DMS153 treated with DMSO at 0.1 percent for 48 hours (cell line): ENCODE measurements at regions not wholly inside any gene's neighbourhood (a gene's known extent, or its start where the extent isn't known, plus 50 kb on each side); places are given as distances from the start of the nearest gene placed in this dataset.

ENCODE experiments used
- DNase-seq: peaks from one replicate; lab custom pipeline; 2025; ENCODE audit not compliant: unreplicated experiment; lab: John Stamatoyannopoulos, UW

GRCh38 chr16:6165330-6165979 is 1067.9 kb upstream of the EEF2KMT start:
- no peak for DNase-seq

DNA sequence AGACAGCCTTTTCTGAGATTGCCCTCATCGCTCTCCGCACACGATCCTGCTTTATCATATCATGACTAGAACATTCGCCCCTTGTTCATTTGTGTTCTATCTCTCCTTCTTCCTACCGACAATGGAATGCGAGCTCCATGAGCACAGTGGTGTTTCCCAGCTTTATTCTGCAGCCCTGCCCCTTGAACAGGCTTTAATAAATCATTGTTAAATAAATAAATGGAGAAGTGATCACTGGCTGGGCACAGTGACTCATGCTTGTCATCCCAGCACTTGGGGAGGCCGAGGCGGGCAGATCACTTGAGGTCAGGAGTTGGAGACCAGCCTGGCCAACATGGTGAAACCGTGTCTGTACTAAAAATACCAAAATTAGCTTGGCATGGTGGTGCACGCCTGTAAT is 1063.3 kb upstream of the EEF2KMT start:
- no peak for DNase-seq

- no peak for DNase-seq
These were observed 1062.7 kb upstream of the EEF2KMT start for GRCh38 chr16:6160303-6160702.

DNA sequence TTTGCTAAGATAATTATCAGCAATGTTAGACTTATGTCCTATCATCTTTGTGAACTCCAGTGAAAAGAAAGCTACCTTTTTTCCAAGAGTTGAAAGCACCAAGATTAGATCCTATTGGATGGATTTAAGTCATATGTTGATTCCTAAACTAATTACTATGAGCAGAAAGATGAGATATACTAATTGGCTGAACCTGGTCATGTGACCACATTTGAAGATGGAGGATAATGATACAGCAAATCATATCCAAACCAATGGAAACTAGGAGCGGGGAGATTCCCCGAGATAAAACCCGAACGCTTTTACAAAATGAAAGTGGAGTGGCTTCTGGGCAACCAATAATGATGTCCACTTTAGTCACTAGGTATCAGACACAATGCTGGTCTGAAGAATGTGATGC is 1060.2 kb upstream of the EEF2KMT start:
- no peak for DNase-seq

DNA sequence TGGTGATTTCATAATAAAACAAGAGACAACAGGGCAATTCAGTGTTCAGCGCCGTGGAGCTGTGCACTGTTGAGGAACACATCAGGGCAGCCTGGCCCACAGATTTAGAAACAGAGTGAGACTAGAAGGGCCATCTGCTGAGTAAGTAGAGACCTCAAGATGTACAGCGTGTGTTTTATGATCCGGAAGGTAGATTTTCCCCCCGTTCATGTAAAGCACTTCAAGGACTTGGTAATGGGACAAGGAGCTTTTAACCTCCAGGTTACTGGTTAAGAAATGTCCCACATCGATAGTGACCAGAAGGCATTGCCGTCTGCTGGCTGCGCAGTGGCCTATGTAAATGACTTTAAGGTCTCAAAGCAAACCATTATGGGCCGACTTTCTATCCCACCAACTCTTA is 1057.7 kb upstream of the EEF2KMT start:
- DNase-seq, result no peak

DNA sequence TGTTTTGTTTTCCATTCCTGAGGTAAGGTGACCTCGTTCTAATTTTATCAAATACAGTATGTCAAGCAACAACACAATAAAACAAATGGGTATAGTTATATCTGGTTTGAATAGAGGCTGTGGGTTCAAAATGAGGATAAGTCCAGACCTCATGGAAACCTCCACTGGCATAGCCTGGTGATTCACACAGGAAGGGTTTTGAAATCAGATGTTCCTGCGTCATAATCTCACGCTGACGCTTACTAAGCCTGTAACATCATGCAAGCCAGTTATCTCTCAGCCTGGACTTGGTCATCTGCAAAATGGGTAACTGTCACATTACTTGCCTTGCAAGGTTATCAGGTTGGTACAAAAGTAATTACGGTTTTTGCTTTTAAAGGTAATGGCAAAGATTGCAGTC is 1056.3 kb upstream of the EEF2KMT start:
- DNase-seq, result no peak

DNA sequence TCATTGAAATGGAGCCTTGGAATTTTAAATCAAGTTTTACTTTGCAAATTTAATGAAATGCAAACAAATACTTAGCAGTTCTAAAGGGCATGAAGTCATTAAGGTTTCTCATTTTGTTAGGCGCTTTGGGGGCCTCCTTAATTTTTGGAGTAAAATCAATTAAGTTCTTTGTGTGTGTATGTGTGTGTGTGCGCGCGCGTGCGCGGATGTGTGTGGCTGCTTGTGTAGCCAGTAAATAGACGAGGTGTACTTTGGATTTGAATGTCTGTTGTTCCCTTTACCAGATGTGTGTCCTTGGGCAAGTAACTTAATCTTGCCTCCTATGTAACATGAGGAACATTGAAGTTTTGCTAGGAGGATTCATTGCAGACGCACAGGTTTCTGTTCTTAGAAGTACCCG is 1051.4 kb upstream of the EEF2KMT start:
- no peak for DNase-seq

DNA sequence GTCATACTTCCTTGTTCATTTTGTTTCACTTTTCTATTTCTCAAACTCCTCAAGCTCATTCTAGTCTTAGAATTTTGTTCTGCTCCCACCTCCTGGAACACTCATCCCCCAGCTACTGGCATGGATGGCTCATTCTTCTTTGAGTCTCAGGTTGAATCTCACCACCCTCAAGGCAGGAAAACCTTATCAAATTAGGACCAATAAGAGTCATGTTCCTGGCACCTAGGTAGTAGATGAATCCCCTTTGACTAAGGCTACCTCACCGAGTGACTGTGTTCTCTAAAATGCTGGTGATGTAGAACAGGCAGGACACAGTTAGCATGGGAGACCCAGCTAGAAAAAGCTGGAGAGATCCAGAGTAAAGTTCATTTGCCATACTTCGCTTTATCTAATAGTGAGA is 1050.8 kb upstream of the EEF2KMT start:
- no peak for DNase-seq

GRCh38 chr16:6146874-6147425 is 1049.4 kb upstream of the EEF2KMT start:
- no peak for DNase-seq

- no peak for DNase-seq
These were observed 1048.8 kb upstream of the EEF2KMT start for GRCh38 chr16:6146356-6146755.

- no peak for DNase-seq
These were observed 1046.9 kb upstream of the EEF2KMT start for GRCh38 chr16:6144463-6144862.

GRCh38 chr16:6143020-6143419 is 1045.4 kb upstream of the EEF2KMT start:
- no peak for DNase-seq

GRCh38 chr16:6133009-6133557 is 1035.5 kb upstream of the EEF2KMT start:
- peak; percentile 15 for DNase-seq

DNA sequence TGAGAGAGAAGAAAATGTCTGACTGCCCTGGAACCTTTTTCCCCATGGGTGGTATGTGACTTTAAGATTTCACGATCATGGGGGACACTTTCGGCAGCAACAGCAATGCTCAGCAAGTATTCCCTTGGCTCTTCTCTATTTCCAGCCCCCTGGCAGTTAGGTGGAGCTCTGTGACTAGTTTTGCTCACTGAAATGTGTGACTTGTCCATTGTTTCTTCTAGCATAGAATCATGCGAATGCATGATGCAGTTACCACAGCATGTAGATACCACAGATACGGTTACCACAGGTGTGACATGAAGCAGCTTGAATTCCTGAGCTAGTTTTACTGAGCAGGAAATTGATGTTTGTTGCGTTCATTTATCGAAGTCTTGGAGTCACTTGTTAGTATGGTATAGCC is 1034.5 kb upstream of the EEF2KMT start:
- no peak for DNase-seq

- DNase-seq, result no peak
These were observed 1034.0 kb upstream of the EEF2KMT start for GRCh38 chr16:6131526-6132050.

GRCh38 chr16:6125483-6126259 is 1028.1 kb upstream of the EEF2KMT start:
- no peak for DNase-seq

GRCh38 chr16:6124136-6124535 is 1026.5 kb upstream of the EEF2KMT start:
- DNase-seq, result no peak

DNA sequence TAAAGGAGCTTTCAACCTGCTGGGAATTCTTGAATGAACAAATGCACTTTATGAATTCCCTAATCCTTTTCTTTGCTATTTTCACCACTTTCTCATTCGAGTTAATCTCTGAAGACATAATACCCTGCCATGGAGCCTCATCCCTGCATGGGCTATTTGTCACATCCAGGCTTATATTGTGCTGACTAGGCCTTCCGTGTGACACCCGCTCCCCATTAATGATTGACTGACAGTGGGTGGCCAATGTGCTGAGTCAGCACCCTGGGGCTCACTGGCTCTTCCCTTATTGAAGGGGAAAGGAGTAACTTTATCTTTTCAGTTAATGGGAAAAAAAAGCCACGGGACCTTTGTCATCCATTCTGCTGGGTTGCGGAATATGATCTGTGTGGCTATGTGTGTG is 1024.8 kb upstream of the EEF2KMT start:
- no peak for DNase-seq

GRCh38 chr16:6114691-6115090 is 1017.1 kb upstream of the EEF2KMT start:
- no peak for DNase-seq

- DNase-seq, result no peak
These were observed 1016.2 kb upstream of the EEF2KMT start for GRCh38 chr16:6113749-6114148.

GRCh38 chr16:6112700-6113099 is 1015.1 kb upstream of the EEF2KMT start:
- no peak for DNase-seq

GRCh38 chr16:6111390-6111789 is 1013.8 kb upstream of the EEF2KMT start:
- DNase-seq, result no peak
